ENCODE measurements at regions not wholly inside any gene's neighbourhood (a gene's known extent, or its start where the extent isn't known, plus 50 kb on each side); places are given as distances from the start of the nearest gene placed in this dataset.

- ATAC-seq (peak; percentile 38), DNase-seq (peak; percentile 73)
- intact Hi-C loops (cut with micrococcal nuclease), result no loop called here
- Histone ChIP-seq H3K36me3 (ENCODE audit: low read depth, low read length) (no peaks in the 10 kb centered on the region), H2AFZ (ENCODE audit: low read length) (no peak overlapping the region), H3K4me1 (ENCODE audit: insufficient read depth, low read length) (peaks cover 9% of the 10 kb centered on the region; the same call in 1 of the 2 replicates), H3K4me3 (ENCODE audit: low read length) (no peak overlapping the region), H4K20me1 (ENCODE audit: low read length) (no peaks in the 10 kb centered on the region), H3K27ac (ENCODE audit: low read length) (0 out of 2 replicates have a peak overlapping the region, but pooled peaks have one; percentile 10), H3K79me2 (ENCODE audit: low read length) (no peaks in the 10 kb centered on the region), H3K4me2 (ENCODE audit: low read length) (no peak overlapping the region), H3K9me3 (ENCODE audit: low read length) (no peaks in the 10 kb centered on the region), H3K9ac (ENCODE audit: low read length) (no peak overlapping the region), H3F3A (ENCODE audit: low read length, unreplicated experiment) (no peaks in the 10 kb centered on the region), H3K9me2 (replicated peaks; ENCODE audit: low read length) (no peaks in the 10 kb centered on the region), H3K27me3 (ENCODE audit: low read length) (no peaks in the 10 kb centered on the region)
- TF ChIP-seq EZH2phosphoT487 (IDR thresholded peaks at IDR 0.05; ENCODE audit: borderline replicate concordance, low read length) (no peak), CTCF (conservative IDR thresholded peaks at IDR 0.05; ENCODE audit: low read depth, low read length) (no peak), EZH2 (IDR thresholded peaks at IDR 0.05; ENCODE audit: low read length, unreplicated experiment) (no peak)
- ChIA-PET CTCF (no interaction called here), POLR2A (ENCODE audit: unreplicated experiment) (no interaction called here)
- no TSS peak for BruUV-seq (replicated peaks)
Observed at GRCh38 chr5:20367178-20367577, 379.2 kb upstream of the CDH18 start.

GRCh38 chr5:20360263-20360662, 372.3 kb upstream of the CDH18 start:
- H4K20me1 ChIP-seq (ENCODE audit: low read length), result no peaks in the 10 kb centered on the region
- no peaks in the 10 kb centered on the region for H3K36me3 ChIP-seq (ENCODE audit: low read depth, low read length)
- DNase-seq (no peak), ATAC-seq (no peak)
- CTCF ChIA-PET, result no interaction called here
- no TSS peak for BruUV-seq (replicated peaks)
- H3K9ac ChIP-seq (ENCODE audit: low read length), result no peak overlapping the region
- H3K9me2 ChIP-seq (replicated peaks; ENCODE audit: low read length), result no peaks in the 10 kb centered on the region
- no peaks in the 10 kb centered on the region for H3K79me2 ChIP-seq (ENCODE audit: low read length)
- no peaks in the 10 kb centered on the region for H3K9me3 ChIP-seq (ENCODE audit: low read length)
- H3K27ac ChIP-seq (ENCODE audit: low read length), result no peak overlapping the region
- POLR2A ChIA-PET (ENCODE audit: unreplicated experiment), result no interaction called here
- no peaks in the 10 kb centered on the region for H3K27me3 ChIP-seq (ENCODE audit: low read length)
- no peak overlapping the region for H3K4me2 ChIP-seq (ENCODE audit: low read length)
- H2AFZ ChIP-seq (ENCODE audit: low read length), result no peak overlapping the region
- H3K4me1 ChIP-seq (ENCODE audit: insufficient read depth, low read length), result no peaks in the 10 kb centered on the region
- no peak for TF ChIP-seq EZH2 (IDR thresholded peaks at IDR 0.05; ENCODE audit: low read length, unreplicated experiment)
- TF ChIP-seq EZH2phosphoT487 (IDR thresholded peaks at IDR 0.05; ENCODE audit: borderline replicate concordance, low read length), result no peak
- no peak for TF ChIP-seq CTCF (conservative IDR thresholded peaks at IDR 0.05; ENCODE audit: low read depth, low read length)
- intact Hi-C loops (cut with micrococcal nuclease), result no loop called here
- no peak overlapping the region for H3K4me3 ChIP-seq (ENCODE audit: low read length)
- H3F3A ChIP-seq (ENCODE audit: low read length, unreplicated experiment), result no peaks in the 10 kb centered on the region

GRCh38 chr5:20359377-20359776, 371.4 kb upstream of the CDH18 start:
- TF ChIP-seq CTCF (conservative IDR thresholded peaks at IDR 0.05; ENCODE audit: low read depth, low read length) (no peak), EZH2 (IDR thresholded peaks at IDR 0.05; ENCODE audit: low read length, unreplicated experiment) (no peak), EZH2phosphoT487 (IDR thresholded peaks at IDR 0.05; ENCODE audit: borderline replicate concordance, low read length) (no peak)
- Histone ChIP-seq H4K20me1 (ENCODE audit: low read length) (no peaks in the 10 kb centered on the region), H2AFZ (ENCODE audit: low read length) (no peak overlapping the region), H3K27ac (ENCODE audit: low read length) (no peak overlapping the region), H3K4me3 (ENCODE audit: low read length) (no peak overlapping the region), H3K36me3 (ENCODE audit: low read depth, low read length) (no peaks in the 10 kb centered on the region), H3K27me3 (ENCODE audit: low read length) (no peaks in the 10 kb centered on the region), H3K9ac (ENCODE audit: low read length) (no peak overlapping the region), H3K9me2 (replicated peaks; ENCODE audit: low read length) (no peaks in the 10 kb centered on the region), H3K9me3 (ENCODE audit: low read length) (no peaks in the 10 kb centered on the region), H3K4me2 (ENCODE audit: low read length) (no peak overlapping the region), H3K4me1 (ENCODE audit: insufficient read depth, low read length) (no peaks in the 10 kb centered on the region), H3F3A (ENCODE audit: low read length, unreplicated experiment) (no peaks in the 10 kb centered on the region), H3K79me2 (ENCODE audit: low read length) (no peaks in the 10 kb centered on the region)
- POLR2A ChIA-PET (ENCODE audit: unreplicated experiment), result no interaction called here
- intact Hi-C loops (cut with micrococcal nuclease), result no loop called here
- BruUV-seq (replicated peaks), result no TSS peak
- CTCF ChIA-PET, result no interaction called here
- ATAC-seq (no peak), DNase-seq (no peak)
